ENCODE measurements at regions not wholly inside any gene's neighbourhood (a gene's known extent, or its start where the extent isn't known, plus 50 kb on each side); places are given as distances from the start of the nearest gene placed in this dataset.
"Not testable (repeated sequence)": the region's sequence is repeated elsewhere in the genome, so short reads cannot be mapped to it uniquely, and the experiment has no call there.

DNA sequence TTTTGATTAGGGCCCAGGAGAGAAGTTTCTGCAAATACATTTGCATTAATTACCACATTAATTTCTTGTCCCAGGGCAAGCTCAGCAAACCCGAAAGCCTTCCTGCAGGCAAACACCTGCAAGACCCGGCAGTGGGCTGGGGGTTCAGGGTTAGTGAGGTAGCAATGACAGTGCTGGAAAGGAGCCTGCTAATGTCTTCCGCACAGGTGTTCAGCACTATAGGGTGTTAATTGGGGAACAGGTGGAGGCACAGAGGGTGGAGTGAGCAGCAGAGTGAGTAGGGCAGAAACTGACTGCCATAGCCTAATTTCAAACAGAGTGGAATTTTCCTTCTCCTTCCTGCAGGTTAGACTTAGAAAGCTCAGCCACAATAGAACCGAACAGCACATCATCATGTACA lies 50.9 kb upstream of the UBASH3B start:
- no peaks in the 10 kb centered on the region for H3K27me3 ChIP-seq (ENCODE audit: control insufficient read depth, insufficient read depth, low read length)
- no peak overlapping the region for H3K4me3 ChIP-seq (ENCODE audit: low read depth, low read length)
- H3K9me3 ChIP-seq (ENCODE audit: control insufficient read depth, insufficient read depth, low read length), result no peaks in the 10 kb centered on the region
- no peak overlapping the region for H3K9ac ChIP-seq (ENCODE audit: low read depth, low read length)
- H3K4me1 ChIP-seq (ENCODE audit: control insufficient read depth, insufficient read depth, low read length), result no peaks in the 10 kb centered on the region
- no peaks in the 10 kb centered on the region for H3K36me3 ChIP-seq (ENCODE audit: control insufficient read depth, insufficient read depth, low read length)

DNA sequence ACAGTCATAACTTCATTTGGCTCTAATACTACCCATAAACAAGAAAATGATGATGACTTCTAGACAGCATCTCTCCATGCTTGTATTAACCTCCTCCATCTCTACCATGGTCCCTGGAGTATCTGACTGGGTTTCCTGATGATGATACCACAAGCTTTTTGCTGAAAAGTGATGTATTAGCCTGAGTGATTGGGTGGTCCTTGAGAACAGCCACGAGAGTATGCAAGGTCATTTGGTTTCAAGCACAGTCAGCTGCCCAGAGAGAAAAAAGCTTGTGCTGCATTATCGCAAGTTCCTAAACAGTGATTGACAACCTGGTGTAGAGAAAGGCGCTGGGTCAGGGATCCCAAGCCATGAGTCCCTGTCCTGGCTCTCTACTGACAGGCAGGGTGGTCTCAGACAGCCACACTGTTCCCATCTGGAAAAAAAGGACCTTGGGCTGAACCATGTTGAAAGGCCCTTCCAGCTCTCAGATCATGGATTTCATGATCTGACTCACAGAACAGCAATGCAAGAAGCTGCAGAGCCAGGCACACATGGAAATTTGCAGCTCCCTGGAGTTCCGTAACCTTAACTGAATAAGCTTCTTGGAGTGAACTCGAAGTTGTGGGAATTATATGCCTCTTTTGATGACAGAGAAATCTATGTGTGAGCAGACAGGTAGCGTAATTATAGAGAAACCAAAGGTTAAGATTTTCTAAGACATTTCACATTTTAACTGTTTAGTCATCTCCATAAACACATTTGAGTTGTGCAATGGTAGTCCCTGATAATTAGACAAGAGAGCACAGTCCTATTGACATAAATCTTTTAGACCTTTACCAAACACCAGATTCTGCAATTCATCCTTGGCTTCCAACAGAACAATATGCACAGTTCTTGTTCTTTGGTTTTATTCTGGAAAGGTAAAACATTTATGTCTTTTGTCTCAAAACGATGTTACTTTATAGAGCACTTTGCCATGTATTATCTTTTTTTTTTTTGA lies 54.1 kb upstream of the UBASH3B start:
- Histone ChIP-seq H3K9ac (ENCODE audit: low read depth, low read length) (no peak overlapping the region), H3K4me3 (ENCODE audit: low read depth, low read length) (no peak overlapping the region), H3K4me1 (ENCODE audit: control insufficient read depth, insufficient read depth, low read length) (no peaks in the 10 kb centered on the region), H3K9me3 (ENCODE audit: control insufficient read depth, insufficient read depth, low read length) (no peaks in the 10 kb centered on the region), H3K27me3 (ENCODE audit: control insufficient read depth, insufficient read depth, low read length) (no peaks in the 10 kb centered on the region), H3K36me3 (ENCODE audit: control insufficient read depth, insufficient read depth, low read length) (no peaks in the 10 kb centered on the region)

DNA sequence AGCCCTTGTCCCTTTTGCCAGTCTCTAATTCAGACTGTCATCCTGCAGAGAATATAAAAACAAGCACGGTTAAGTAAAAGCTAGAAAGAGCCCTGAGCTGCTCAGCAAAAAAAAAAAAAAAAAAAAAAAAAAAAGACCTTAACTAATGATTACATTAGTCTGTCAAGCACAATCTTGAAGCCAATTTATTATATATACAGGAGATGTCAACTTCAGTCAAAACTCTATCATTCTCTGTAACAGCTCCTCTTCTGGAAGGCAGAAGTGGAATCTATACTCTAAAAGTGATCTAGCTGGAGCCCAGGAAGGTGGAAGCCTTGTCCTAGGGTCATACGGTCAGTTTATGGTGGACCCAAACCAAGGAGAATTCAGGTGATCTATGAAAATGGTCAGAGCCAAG lies 55.2 kb upstream of the UBASH3B start:
- Histone ChIP-seq H3K4me3 (ENCODE audit: low read depth, low read length) (no peak overlapping the region), H3K9me3 (ENCODE audit: control insufficient read depth, insufficient read depth, low read length) (no peaks in the 10 kb centered on the region)

DNA sequence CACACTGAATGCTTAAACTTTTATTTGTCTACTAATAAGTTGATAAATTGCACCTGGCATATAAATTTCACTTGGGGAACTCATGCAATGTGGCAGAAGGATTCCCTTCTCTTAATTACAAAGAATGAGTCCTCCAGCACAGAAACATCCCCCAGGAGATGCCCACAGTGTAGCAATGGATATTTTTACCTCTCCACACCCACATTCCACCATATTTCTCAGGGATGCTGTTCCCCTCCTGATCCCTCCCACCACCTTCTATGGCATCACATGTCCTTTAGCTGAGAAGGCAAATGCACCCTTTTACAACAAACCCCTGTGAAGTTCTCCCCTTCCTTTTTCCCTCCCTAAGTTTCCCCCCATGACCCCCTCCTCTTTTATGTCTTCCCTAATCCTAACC lies 56.1 kb upstream of the UBASH3B start:
- Histone ChIP-seq H3K4me1 (ENCODE audit: control insufficient read depth, insufficient read depth, low read length) (no peaks in the 10 kb centered on the region), H3K9ac (ENCODE audit: low read depth, low read length) (no peak overlapping the region), H3K36me3 (ENCODE audit: control insufficient read depth, insufficient read depth, low read length) (no peaks in the 10 kb centered on the region), H3K9me3 (ENCODE audit: control insufficient read depth, insufficient read depth, low read length) (no peaks in the 10 kb centered on the region), H3K27me3 (ENCODE audit: control insufficient read depth, insufficient read depth, low read length) (no peaks in the 10 kb centered on the region), H3K4me3 (ENCODE audit: low read depth, low read length) (no peak overlapping the region)

More for the DNA sequence above, 55.2 kb upstream of the UBASH3B start:
- Histone ChIP-seq H3K36me3 (ENCODE audit: control insufficient read depth, insufficient read depth, low read length) (no peaks in the 10 kb centered on the region), H3K27me3 (ENCODE audit: control insufficient read depth, insufficient read depth, low read length) (no peaks in the 10 kb centered on the region), H3K9ac (ENCODE audit: low read depth, low read length) (no peak overlapping the region), H3K4me1 (ENCODE audit: control insufficient read depth, insufficient read depth, low read length) (no peaks in the 10 kb centered on the region)

DNA sequence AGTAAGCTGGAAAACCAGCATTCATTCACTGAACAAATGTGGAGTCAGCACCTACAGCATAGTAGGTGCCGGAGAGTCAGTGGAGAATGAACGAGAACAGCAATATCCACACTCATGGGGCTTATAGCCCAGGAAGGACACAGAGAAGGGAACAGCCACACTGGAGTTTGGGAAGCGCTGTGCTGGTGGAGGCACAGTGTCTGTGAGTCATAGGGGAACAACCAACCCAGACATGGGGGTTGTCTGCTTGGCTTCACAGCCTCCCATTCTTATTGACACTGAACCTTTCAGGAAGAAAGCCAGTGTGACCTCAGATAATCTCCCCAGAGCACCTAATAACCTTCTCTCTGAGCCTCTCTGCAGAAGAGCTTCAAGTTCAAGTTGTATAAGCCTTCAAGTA lies 56.6 kb upstream of the UBASH3B start:
- Histone ChIP-seq H3K4me1 (ENCODE audit: control insufficient read depth, insufficient read depth, low read length) (no peaks in the 10 kb centered on the region), H3K4me3 (ENCODE audit: low read depth, low read length) (no peak overlapping the region), H3K36me3 (ENCODE audit: control insufficient read depth, insufficient read depth, low read length) (no peaks in the 10 kb centered on the region), H3K9ac (ENCODE audit: low read depth, low read length) (no peak overlapping the region), H3K9me3 (ENCODE audit: control insufficient read depth, insufficient read depth, low read length) (no peaks in the 10 kb centered on the region), H3K27me3 (ENCODE audit: control insufficient read depth, insufficient read depth, low read length) (no peaks in the 10 kb centered on the region)

DNA sequence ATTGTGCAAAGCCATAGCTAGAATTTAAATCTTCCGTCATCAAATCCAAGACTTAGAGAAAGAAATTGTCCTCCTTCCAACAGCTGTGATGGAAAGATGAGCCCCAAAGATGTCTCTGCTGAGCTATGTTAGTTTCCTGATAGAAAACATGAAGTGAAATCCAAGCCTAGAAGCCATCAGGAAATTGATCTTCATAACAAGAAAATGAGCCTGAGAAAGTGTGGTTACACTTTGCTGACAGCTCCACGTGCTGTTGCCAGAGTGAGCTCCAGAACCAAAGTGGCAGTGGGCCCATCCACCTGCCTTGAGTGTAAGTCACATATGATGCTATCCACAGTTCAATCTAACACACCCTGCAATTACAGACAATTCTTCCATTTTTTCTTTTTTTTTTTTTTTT lies 58.0 kb upstream of the UBASH3B start:
- H3K36me3 ChIP-seq (ENCODE audit: control insufficient read depth, insufficient read depth, low read length), result no peaks in the 10 kb centered on the region
- no peak overlapping the region for H3K4me3 ChIP-seq (ENCODE audit: low read depth, low read length)
- H3K9ac ChIP-seq (ENCODE audit: low read depth, low read length), result no peak overlapping the region
- no peaks in the 10 kb centered on the region for H3K9me3 ChIP-seq (ENCODE audit: control insufficient read depth, insufficient read depth, low read length)
- H3K27me3 ChIP-seq (ENCODE audit: control insufficient read depth, insufficient read depth, low read length), result no peaks in the 10 kb centered on the region
- H3K4me1 ChIP-seq (ENCODE audit: control insufficient read depth, insufficient read depth, low read length), result peaks cover 2% of the 10 kb centered on the region

DNA sequence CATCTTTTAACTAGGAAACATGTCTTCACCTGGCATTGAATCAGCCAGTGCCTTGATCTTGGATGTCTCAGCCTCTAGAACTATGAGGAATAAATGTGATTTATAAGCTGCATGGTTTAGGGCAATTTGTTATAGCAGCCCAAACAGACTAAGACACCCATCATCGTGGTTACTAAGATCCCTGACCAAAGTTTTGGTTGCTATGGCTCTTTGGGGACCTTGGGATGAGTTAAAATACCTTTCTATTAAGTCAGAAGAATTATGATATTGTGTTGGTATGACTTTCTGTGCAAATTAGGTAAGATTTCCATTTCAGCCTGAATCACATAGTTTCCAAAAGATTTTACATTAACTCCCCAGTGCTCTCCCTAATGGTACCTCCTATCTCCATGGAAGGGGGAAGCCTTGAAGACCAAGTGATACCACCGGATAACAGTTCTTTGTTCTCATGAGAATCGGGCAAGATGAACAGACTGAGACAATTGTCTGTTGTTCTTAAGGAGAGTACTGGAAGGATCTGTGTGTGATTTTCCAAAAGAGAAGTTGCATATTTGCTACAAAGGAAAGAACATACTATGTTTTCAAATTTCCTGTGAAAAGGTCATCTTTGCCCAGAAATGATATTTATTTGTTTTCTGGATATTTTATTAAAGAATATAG lies 60.4 kb upstream of the UBASH3B start:
- no peaks in the 10 kb centered on the region for H3K9me3 ChIP-seq (ENCODE audit: control insufficient read depth, insufficient read depth, low read length)
- no peaks in the 10 kb centered on the region for H3K36me3 ChIP-seq (ENCODE audit: control insufficient read depth, insufficient read depth, low read length)
- H3K9ac ChIP-seq (ENCODE audit: low read depth, low read length), result no peak overlapping the region
- no peak overlapping the region for H3K4me3 ChIP-seq (ENCODE audit: low read depth, low read length)
- H3K27me3 ChIP-seq (ENCODE audit: control insufficient read depth, insufficient read depth, low read length), result no peaks in the 10 kb centered on the region
- peaks cover 2% of the 10 kb centered on the region for H3K4me1 ChIP-seq (ENCODE audit: control insufficient read depth, insufficient read depth, low read length)

DNA sequence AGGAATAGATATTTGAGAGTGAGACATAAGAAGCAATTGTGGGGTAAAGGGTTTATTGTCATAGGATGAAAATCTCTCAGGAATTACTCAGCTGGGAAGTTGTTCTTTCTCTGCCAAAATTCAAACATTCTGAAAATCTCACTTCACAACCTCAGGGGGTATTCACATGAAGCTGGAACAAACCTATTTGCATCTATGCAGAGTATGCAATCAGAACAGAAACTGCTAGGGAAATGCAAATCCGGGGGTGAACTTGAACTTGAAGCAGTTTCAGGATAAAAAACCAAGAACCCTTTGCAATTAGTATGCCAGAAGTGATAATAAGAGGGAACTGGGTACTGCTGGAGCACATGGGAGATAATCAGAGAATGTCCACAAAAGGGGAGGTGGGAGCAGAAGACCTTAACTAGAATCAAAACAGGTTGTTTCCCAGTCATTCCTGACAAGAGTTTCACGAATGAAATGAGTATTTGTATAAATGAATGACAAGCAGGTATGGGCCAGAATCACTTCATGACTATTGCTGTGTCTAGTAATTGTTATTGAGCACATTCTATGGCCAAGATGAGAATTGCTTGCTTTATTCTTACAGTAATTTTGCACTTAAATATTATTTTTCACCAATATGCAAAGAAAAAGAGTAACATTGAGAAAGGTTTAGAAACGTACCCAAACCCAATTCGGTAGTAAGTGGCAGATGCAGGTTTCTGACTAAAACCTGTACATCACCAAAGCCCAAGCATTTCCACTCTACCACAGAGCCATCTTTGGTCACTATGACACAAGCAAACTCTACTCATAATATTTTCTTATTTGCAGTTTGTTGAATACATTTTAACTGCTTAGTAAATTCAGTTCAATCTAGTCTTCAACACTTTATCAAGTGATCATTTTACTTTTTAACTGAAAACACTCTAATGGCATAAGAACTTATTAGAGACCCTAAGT lies 61.8 kb upstream of the UBASH3B start:
- no peaks in the 10 kb centered on the region for H3K36me3 ChIP-seq (ENCODE audit: control insufficient read depth, insufficient read depth, low read length)
- H3K9ac ChIP-seq (ENCODE audit: low read depth, low read length), result no peak overlapping the region
- H3K27me3 ChIP-seq (ENCODE audit: control insufficient read depth, insufficient read depth, low read length), result no peaks in the 10 kb centered on the region
- no peak overlapping the region for H3K4me3 ChIP-seq (ENCODE audit: low read depth, low read length)
- no peaks in the 10 kb centered on the region for H3K9me3 ChIP-seq (ENCODE audit: control insufficient read depth, insufficient read depth, low read length)
- peaks cover 2% of the 10 kb centered on the region for H3K4me1 ChIP-seq (ENCODE audit: control insufficient read depth, insufficient read depth, low read length)

DNA sequence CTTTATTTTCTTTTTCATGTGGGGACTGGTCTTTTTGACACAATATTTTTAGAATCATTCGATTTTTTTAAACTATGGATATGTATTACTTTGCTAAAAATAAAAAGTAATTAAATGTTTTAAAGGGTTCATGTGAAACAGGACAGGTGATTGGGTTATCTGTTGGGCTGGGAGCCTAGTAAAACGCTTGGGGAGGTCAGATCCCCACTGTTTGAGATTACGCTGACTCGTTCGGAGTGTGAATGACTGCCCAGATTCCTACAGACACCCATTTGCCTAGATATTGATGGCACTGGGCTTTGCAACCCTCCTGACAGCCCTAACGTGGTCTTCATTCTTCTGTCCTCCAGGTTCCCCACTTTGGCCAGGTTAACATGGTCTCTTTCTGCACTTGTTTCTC lies 62.9 kb upstream of the UBASH3B start:
- Histone ChIP-seq H3K4me3 (ENCODE audit: low read depth, low read length) (no peak overlapping the region), H3K27me3 (ENCODE audit: control insufficient read depth, insufficient read depth, low read length) (no peaks in the 10 kb centered on the region)

DNA sequence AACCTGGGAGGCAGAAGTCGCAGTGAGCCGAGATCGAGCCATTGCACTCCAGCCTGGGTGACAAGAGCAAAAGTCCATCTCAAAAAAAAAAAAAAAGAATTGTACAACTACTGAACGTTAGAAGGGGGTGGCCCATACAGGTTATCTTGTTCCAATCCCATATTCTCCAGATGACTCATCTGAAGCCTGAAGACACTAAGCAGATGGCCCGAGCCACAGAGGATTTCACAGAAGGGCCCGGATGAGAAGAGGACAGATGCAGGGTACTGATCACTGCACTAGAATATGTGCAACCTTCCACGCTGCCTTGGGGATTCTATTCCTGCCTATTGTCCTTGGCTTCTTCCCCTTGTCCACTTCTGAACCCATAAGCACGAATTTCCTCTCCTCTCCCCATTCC lies 70.9 kb upstream of the UBASH3B start:
- no peaks in the 10 kb centered on the region for H3K27me3 ChIP-seq (ENCODE audit: control insufficient read depth, insufficient read depth, low read length)
- H3K4me1 ChIP-seq (ENCODE audit: control insufficient read depth, insufficient read depth, low read length), result no peaks in the 10 kb centered on the region
- no peak overlapping the region for H3K4me3 ChIP-seq (ENCODE audit: low read depth, low read length)
- H3K36me3 ChIP-seq (ENCODE audit: control insufficient read depth, insufficient read depth, low read length), result no peaks in the 10 kb centered on the region
- H3K9ac ChIP-seq (ENCODE audit: low read depth, low read length), result no peak overlapping the region
- H3K9me3 ChIP-seq (ENCODE audit: control insufficient read depth, insufficient read depth, low read length), result no peaks in the 10 kb centered on the region

More for the DNA sequence above, 62.9 kb upstream of the UBASH3B start:
- Histone ChIP-seq H3K9me3 (ENCODE audit: control insufficient read depth, insufficient read depth, low read length) (no peaks in the 10 kb centered on the region), H3K4me1 (ENCODE audit: control insufficient read depth, insufficient read depth, low read length) (peaks cover 2% of the 10 kb centered on the region), H3K36me3 (ENCODE audit: control insufficient read depth, insufficient read depth, low read length) (no peaks in the 10 kb centered on the region), H3K9ac (ENCODE audit: low read depth, low read length) (no peak overlapping the region)

DNA sequence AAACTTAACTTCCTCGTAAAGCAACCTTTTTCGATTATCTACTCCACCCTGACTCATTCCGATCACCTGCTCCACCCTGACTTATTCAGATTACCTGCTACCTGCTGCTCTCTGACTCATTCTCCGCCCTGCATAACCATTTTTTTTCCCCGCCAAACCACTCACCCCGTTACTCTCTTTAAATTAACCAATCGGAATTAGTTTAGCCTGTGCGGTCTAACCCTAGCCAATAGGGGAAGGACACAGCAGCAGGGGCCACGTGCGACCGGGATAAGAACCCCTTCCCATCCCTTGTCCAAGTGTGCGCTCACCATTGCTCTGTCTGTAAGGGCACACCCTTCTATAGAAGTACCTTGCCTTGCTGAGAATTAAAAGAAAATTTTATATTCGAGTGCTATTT lies 75.5 kb upstream of the UBASH3B start:
- peak overlapping the region; percentile 9 for H3K4me3 ChIP-seq (ENCODE audit: low read depth, low read length)
- not testable (repeated sequence) for H3K4me1 ChIP-seq (ENCODE audit: control insufficient read depth, insufficient read depth, low read length); H3K36me3 ChIP-seq (ENCODE audit: control insufficient read depth, insufficient read depth, low read length); H3K9ac ChIP-seq (ENCODE audit: low read depth, low read length); H3K9me3 ChIP-seq (ENCODE audit: control insufficient read depth, insufficient read depth, low read length); H3K27me3 ChIP-seq (ENCODE audit: control insufficient read depth, insufficient read depth, low read length)
